Fibroblast of mammary gland (primary cell): ENCODE measurements at regions not wholly inside any gene's neighbourhood (a gene's known extent, or its start where the extent isn't known, plus 50 kb on each side); places are given as distances from the start of the nearest gene placed in this dataset.

Experiments used
- DNase-seq: peaks from one replicate; pipeline ENCODE4 v3.0.0-alpha.2; 2010; ENCODE audit warnings: low read depth
- H3K4me3 ChIP-seq: 2 replicates; pipeline ENCODE4 v1.5.1; 2011; ENCODE audit warnings: low read depth, mild to moderate bottlenecking, low read length, moderate library complexity; ENCODE audit not compliant: control insufficient read depth
- TF ChIP-seq, protein P1 (sequence below): conservative IDR thresholded peaks from 2 replicates; pipeline ENCODE4 v1.5.1; 2011; ENCODE audit warnings: low read depth, low read length, inconsistent platforms; ENCODE audit not compliant: control insufficient read depth, insufficient read depth

GRCh38 chr6:166824880-166825250, 131.5 kb downstream of the RNASET2 start:
- TF ChIP-seq, protein P1, sequence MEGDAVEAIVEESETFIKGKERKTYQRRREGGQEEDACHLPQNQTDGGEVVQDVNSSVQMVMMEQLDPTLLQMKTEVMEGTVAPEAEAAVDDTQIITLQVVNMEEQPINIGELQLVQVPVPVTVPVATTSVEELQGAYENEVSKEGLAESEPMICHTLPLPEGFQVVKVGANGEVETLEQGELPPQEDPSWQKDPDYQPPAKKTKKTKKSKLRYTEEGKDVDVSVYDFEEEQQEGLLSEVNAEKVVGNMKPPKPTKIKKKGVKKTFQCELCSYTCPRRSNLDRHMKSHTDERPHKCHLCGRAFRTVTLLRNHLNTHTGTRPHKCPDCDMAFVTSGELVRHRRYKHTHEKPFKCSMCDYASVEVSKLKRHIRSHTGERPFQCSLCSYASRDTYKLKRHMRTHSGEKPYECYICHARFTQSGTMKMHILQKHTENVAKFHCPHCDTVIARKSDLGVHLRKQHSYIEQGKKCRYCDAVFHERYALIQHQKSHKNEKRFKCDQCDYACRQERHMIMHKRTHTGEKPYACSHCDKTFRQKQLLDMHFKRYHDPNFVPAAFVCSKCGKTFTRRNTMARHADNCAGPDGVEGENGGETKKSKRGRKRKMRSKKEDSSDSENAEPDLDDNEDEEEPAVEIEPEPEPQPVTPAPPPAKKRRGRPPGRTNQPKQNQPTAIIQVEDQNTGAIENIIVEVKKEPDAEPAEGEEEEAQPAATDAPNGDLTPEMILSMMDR: no peak
- no peak overlapping the region for H3K4me3 ChIP-seq
- no peak for DNase-seq

GRCh38 chr6:166824146-166824879, 132.0 kb downstream of the RNASET2 start:
- no peak for DNase-seq
- no peak overlapping the region for H3K4me3 ChIP-seq
- TF ChIP-seq, protein P1: no peak

DNA sequence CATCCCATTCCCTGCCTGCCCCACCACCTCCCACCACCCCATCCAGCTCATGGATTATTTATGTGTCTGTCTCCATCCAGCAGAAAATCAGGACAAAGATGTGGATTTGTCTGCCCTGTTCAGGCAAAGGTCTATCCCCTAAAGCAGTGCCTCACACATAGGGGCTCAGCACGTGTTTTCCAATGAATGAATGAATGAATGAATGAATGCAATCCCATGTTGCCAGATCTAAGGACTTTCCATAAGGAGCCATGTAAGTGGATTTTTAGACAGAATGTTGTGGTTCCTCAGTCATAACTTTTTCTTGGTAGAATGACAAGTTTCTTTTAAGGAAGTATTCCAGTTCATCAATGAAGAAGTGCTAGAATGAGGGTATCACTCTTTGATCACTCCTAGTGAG, 133.7 kb downstream of the RNASET2 start:
- TF ChIP-seq, protein P1: no peak
- no peak overlapping the region for H3K4me3 ChIP-seq
- DNase-seq: no peak

GRCh38 chr6:166820483-166820882, 135.9 kb downstream of the RNASET2 start:
- DNase-seq: no peak
- TF ChIP-seq, protein P1: no peak
- H3K4me3 ChIP-seq: no peak overlapping the region

GRCh38 chr6:166820070-166820469, 136.3 kb downstream of the RNASET2 start:
- DNase-seq: no peak

GRCh38 chr6:166815629-166816028, 140.7 kb downstream of the RNASET2 start:
- TF ChIP-seq, protein P1: no peak
- H3K4me3 ChIP-seq: no peak overlapping the region
- no peak for DNase-seq

More at GRCh38 chr6:166820070-166820469, 136.3 kb downstream of the RNASET2 start:
- TF ChIP-seq, protein P1: no peak
- H3K4me3 ChIP-seq: no peak overlapping the region
